Endothelial cell of umbilical vein (primary cell): ENCODE measurements at regions not wholly inside any gene's neighbourhood (a gene's known extent, or its start where the extent isn't known, plus 50 kb on each side); places are given as distances from the start of the nearest gene placed in this dataset.

ENCODE experiments used
- CTCF ChIP-seq, 2 donors: IDR thresholded peaks; 1 replicate in 1 of 2; 2 replicates in 1 of 2; pipeline ENCODE4 v1.5.1; 2011; ENCODE audit warnings: low read length in 2 of 2, mild to moderate bottlenecking in 2 of 2, moderate library complexity in 2 of 2, control low read depth in 1 of 2, inconsistent platforms in 1 of 2, low read depth in 1 of 2; ENCODE audit not compliant: insufficient read depth in 1 of 2; ENCODE audit errors: extremely low read depth in 1 of 2
- EZH2 ChIP-seq: IDR thresholded peaks from 2 replicates; pipeline ENCODE4 v1.6.1; 2012; ENCODE audit warnings: borderline replicate concordance, low read depth, mild to moderate bottlenecking, moderate library complexity, low read length, inconsistent platforms; ENCODE audit not compliant: severe bottlenecking
- JUN ChIP-seq: IDR thresholded peaks from 2 replicates; pipeline ENCODE4 v1.6.1; 2011; ENCODE audit warnings: borderline replicate concordance, low read depth; ENCODE audit not compliant: insufficient read length, insufficient read depth
- POLR2A ChIP-seq: IDR thresholded peaks from 2 replicates; pipeline ENCODE4 v1.6.1; 2012; ENCODE audit warnings: low read depth, mild to moderate bottlenecking, control low read depth, low read length
- POLR2AphosphoS5 ChIP-seq: IDR thresholded peaks from 2 replicates; pipeline ENCODE4 v1.6.1; 2012; ENCODE audit warnings: low read depth, mild to moderate bottlenecking, control low read depth, low read length, moderate library complexity; ENCODE audit not compliant: insufficient read depth

DNA sequence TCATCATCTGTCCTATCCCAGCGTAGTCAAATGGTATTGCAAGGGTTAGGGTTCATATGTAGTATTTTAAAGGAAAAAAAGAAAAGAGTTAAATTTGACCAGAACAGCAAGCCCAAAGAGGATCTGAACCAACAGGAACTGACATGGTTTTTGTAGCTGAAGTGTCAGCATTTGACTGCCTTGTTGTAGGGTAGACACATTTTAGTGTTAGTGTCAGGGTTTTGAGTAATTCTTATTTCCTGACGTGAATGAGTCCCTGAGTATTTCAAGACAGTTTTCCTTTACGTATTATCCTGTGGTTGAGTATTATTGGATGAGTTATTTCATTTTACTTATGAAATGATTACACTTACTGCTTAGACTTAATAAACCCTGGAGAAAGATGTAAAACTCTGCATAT lies 173.3 kb upstream of the ZEB2 start:
- no peak for TF ChIP-seq CTCF (IDR thresholded peaks at IDR 0.05; ENCODE audit: extremely low read depth in 1 of 2, insufficient read depth in 1 of 2, low read depth in 1 of 2, low read length in 2 of 2)
- TF ChIP-seq EZH2 = no peak
- no peak for TF ChIP-seq POLR2A
- no peak for TF ChIP-seq POLR2AphosphoS5
- no peak for TF ChIP-seq JUN
